ENCODE measurements at regions not wholly inside any gene's neighbourhood (a gene's known extent, or its start where the extent isn't known, plus 50 kb on each side); places are given as distances from the start of the nearest gene placed in this dataset.

- no peak for TF ChIP-seq POLR2A (IDR thresholded peaks at IDR 0.05)
- TF ChIP-seq, protein P1, sequence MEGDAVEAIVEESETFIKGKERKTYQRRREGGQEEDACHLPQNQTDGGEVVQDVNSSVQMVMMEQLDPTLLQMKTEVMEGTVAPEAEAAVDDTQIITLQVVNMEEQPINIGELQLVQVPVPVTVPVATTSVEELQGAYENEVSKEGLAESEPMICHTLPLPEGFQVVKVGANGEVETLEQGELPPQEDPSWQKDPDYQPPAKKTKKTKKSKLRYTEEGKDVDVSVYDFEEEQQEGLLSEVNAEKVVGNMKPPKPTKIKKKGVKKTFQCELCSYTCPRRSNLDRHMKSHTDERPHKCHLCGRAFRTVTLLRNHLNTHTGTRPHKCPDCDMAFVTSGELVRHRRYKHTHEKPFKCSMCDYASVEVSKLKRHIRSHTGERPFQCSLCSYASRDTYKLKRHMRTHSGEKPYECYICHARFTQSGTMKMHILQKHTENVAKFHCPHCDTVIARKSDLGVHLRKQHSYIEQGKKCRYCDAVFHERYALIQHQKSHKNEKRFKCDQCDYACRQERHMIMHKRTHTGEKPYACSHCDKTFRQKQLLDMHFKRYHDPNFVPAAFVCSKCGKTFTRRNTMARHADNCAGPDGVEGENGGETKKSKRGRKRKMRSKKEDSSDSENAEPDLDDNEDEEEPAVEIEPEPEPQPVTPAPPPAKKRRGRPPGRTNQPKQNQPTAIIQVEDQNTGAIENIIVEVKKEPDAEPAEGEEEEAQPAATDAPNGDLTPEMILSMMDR (IDR thresholded peaks at IDR 0.05) = no peak
Measured at GRCh38 chr5:121701731-121702130, 150.0 kb upstream of the FTMT start.

All from heart left ventricle (tissue), 13 donors.